GM21360 (cell line): ENCODE measurements at regions not wholly inside any gene's neighbourhood (a gene's known extent, or its start where the extent isn't known, plus 50 kb on each side); places are given as distances from the start of the nearest gene placed in this dataset.

Experiments
- ATAC-seq: cut with Tn5 transposase; IDR thresholded peaks from one replicate; pipeline ENCODE4 v1.9.1; 2021; ENCODE audit warnings: mild to moderate bottlenecking, moderate library complexity; ENCODE audit not compliant: unreplicated experiment

- no peak for ATAC-seq
Measured at GRCh38 chr2:4464634-4465266, 761.4 kb downstream of the DCDC2C start.

GRCh38 chr2:4465671-4466070, 762.3 kb downstream of the DCDC2C start:
- ATAC-seq = no peak

- ATAC-seq = no peak
Measured at GRCh38 chr2:4475618-4476017, 772.2 kb downstream of the DCDC2C start.

GRCh38 chr2:4483050-4483449, 779.7 kb downstream of the DCDC2C start:
- no peak for ATAC-seq

- no peak for ATAC-seq
Measured at GRCh38 chr2:4486971-4487370, 783.6 kb downstream of the DCDC2C start.

GRCh38 chr2:4499316-4500030, 796.1 kb downstream of the DCDC2C start:
- ATAC-seq = no peak

GRCh38 chr2:4501525-4501924, 798.1 kb downstream of the DCDC2C start:
- no peak for ATAC-seq

- ATAC-seq = no peak
Measured at GRCh38 chr2:4502230-4502843, 799.0 kb downstream of the DCDC2C start.

GRCh38 chr2:4507661-4508060, 804.3 kb downstream of the DCDC2C start:
- ATAC-seq = no peak

- no peak for ATAC-seq
Measured at GRCh38 chr2:4515871-4516761, 812.7 kb downstream of the DCDC2C start.

- no peak for ATAC-seq
Measured at GRCh38 chr2:4518596-4518995, 815.2 kb downstream of the DCDC2C start.

GRCh38 chr2:4522498-4523421, 819.4 kb downstream of the DCDC2C start:
- ATAC-seq = no peak

GRCh38 chr2:4527416-4527815, 824.0 kb downstream of the DCDC2C start:
- no peak for ATAC-seq

- ATAC-seq = no peak
Measured at GRCh38 chr2:4528246-4528645, 824.9 kb downstream of the DCDC2C start.

- no peak for ATAC-seq
Measured at GRCh38 chr2:4528773-4529172, 825.4 kb downstream of the DCDC2C start.

- no peak for ATAC-seq
Measured at GRCh38 chr2:4529738-4530137, 826.4 kb downstream of the DCDC2C start.

- ATAC-seq = no peak
Measured at GRCh38 chr2:4530231-4530630, 826.9 kb downstream of the DCDC2C start.

GRCh38 chr2:4533806-4534205, 830.4 kb downstream of the DCDC2C start:
- ATAC-seq = peak; percentile 57

- ATAC-seq = no peak
Measured at GRCh38 chr2:4539121-4539520, 835.7 kb downstream of the DCDC2C start.

GRCh38 chr2:4549666-4550210, 846.4 kb downstream of the DCDC2C start:
- ATAC-seq = no peak
